ENCODE measurements at regions not wholly inside any gene's neighbourhood (a gene's known extent, or its start where the extent isn't known, plus 50 kb on each side); places are given as distances from the start of the nearest gene placed in this dataset.

DNA sequence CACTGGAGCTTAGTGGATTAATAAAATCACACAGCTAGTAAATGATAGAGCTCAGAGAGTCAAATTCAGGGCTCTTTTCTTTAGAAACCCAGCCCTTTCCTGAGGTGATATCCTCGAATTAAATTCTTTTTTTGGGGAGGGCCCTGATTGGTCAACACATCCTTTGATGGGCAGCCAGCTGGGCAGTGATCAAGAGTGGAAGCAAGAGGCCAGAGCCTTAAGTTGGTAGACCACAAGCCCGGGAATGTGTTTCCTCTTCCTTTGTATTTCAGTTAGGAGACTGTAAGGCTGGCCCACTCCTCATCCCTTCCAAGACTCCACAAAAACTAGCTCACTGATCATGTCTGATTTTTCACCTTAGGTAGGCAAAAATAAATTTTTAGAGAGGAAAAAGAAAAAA is 640.5 kb downstream of the DHX35 start:
- no peak for DNase-seq

DNA sequence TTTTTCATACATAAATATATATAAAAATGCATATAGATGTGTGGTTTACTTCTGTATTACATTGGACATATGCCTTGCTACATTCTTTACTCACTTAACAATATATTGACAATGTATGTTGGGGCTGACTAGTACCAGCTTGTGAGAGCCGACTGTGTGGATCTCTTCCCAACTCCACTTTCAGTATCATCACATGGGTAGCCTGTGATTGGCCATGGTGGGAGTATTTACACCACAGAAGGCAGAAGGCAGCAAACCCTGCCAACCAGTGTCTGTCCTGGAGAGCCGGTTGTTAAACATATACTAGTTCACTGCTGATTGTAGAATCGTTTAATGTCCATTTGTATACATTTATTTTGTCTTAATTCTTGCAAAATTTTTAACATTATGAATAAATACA is 638.7 kb downstream of the DHX35 start:
- no peak for DNase-seq

DNA sequence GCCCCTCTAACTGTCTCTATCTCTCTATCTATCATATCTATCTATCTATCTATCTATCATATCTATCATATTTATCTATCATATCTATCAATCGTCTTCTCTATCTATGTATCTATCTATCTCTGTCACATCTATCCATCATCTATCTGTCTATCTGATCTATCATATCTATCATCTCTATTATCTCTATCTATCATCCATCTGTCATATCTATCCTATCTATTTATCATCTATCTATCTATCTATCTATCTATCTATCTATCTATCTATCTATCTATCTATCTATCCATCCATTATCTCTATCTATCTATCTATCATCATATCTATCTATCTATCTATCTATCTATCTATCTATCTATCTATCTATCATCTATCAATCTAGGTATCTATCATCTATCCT is 638.0 kb downstream of the DHX35 start:
- DNase-seq = no peak

DNA sequence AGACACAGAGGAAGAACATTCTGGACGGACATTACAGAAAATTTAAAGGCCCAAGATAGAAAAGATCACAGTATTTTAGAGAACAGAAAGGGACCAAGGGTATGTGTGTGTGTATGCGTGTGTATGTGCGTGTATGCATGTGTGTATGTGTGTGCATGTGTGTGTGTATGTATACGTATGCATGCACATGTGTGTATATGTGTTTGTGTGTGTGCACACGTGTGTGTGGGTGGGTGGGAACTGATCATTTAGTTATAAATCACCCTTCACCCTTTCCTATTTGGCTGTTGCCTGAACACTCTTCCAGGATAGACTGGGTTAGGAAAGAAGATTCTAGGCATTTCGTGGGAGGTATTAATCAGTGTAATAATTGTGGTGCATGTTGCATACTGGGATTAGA is 634.4 kb downstream of the DHX35 start:
- no peak for DNase-seq

DNA sequence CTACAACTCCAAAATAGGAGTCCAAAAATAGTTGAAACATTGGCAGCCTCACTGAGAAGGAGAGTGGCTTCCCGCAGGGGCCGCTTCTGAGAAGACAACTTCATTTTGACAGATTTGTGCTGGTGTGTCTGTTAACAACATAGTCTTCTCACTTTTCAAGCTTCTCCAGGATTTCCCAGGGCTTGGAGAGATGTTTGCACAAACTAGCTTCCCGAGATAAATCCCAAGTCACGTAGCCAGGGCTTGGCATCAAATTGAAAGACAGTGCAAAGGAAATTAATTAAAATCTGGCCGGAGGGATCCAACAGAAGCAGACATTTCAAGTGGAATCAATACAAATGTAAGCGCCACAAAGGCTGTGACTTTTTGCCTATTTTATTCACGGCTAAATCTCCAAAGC is 630.2 kb downstream of the DHX35 start:
- no peak for DNase-seq

DNA sequence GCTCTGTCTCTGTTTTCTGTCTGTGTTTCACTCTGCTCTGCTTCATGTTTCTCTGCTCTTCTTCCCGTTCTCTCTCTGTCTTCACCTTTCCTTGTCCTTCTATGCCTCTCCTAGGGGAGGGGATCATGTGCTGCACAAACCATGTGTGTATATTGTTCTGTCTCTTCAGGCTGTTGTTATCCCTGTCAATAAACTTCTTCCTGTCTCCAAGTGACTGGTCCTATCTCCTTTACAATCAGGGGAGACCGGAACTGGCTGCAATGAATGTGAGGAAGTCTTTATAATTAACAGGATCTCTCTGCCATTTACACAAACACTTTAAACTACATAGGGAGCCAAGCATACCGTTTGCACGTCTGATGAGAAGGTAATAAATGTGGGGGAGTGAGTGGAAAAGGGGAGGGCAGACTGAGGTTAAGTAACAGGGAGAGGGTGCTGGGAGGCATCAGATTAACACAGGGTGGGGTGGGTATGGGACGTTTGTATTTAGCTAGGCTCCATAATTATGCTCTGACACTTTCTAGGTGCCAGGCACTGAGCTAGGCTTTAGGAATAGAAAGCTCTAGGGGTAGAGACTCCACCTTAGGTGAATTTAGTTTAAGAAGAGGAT is 626.1 kb downstream of the DHX35 start:
- no peak for DNase-seq

DNA sequence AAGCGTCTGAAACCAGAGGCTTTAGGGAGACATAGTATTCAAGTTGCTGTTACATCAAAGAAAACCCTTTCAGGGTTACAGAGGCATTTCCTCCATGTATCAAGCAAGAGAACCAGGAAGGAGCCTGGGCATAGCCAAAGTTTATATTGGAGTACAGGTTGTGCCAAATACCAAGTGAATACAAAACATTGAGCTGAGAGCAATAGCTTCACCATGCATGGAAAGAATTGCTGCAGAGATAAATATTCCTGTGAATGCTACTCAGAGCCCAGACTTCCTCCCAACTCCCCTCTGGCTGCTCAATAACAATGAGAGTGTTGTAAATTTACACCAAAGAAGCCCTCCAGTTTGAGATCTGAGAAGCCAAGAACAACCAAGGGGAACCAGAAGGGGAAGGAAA is 618.9 kb downstream of the DHX35 start:
- no peak for DNase-seq

DNA sequence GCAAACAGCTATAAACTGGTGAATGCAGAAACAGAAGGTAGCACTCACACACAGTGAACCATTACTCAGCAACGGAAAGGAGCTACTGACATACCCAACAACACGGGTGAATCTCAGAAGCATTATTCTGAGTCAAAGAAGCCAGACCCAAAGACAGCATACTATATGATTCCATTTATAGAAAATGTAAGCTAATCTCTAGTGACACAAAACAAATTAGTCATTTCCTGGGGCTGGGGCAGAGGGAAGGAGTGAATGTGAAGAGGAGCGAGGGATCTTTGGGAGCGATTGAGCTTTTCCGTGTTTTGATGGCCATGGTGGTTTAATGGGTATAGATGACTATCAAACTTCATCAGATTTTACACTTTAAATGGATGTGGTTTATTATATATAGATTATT is 614.6 kb downstream of the DHX35 start:
- DNase-seq = no peak

DNA sequence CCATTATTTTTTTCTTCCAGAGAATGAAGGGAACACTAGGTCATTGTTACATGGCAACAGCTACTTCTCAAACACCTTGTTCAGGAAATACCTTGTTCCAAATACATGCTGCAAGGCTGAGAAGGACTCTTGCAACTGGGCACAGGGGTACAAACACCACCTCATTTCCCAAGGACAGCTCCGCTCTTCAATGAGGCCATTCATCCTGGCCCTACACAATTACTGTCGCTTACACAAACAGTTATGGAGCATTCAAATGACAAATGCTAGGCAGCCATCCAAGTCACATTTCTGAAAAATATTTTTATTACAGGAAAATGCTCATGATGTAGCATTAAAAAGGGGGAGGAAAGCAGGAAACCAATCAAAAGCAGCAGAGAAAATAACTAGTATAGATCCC is 611.9 kb downstream of the DHX35 start:
- DNase-seq = no peak

DNA sequence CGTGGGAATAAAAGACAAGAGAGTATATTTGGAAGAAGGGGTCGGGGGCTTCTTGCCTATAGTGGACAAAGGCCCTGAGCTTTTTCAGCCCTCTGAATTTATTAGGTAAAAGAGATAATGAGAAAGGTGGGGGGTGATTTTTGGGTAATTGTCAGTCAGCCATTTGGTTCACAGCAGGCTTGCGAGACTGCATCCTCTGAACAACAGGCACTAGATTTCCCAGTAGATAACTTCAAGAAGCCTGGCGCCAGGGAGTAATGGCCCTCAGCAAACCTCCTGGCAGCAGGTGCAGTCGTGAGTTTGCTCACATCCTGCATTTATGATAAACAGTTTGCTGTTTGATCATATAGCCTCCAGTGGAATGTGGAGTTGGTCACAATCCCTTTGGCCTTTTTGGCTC is 609.0 kb downstream of the DHX35 start:
- no peak for DNase-seq

DNA sequence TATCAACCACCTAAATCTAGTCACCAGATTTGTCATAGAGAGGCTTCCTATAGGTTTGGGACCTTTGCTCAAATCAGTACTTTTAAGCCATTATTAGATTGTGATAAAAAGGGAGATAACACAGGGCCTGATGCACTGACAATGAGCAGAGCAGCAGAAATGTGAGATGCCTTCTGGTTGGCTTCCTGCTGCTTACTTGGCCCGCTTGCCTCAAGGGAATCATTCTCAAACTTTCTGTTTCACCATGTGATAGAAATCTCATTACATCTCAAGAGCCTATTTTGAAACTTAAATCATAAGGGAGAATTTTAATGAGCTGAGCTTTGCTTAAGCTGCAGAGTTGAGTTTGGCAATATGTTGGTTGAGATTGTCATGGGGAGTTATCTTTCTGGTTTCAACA is 606.0 kb downstream of the DHX35 start:
- DNase-seq = no peak

DNA sequence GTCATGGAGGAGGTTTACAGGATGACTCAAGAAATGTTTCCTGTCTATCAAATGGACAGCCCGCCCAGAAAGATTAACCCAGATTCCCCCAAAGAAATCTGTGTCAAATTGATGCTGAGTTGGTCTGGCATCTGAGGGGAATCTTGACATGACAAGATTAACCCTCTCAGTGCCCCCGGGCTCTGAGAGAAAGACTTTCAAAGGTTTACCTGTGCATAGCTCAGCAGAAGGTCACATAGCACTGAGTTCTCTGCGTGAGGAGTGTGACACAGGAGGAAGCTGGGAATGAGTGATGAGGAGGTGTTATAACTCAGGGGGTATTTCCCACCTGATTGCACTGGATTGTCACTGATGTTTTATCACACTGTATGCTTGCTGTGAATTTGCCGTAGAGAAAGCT is 601.2 kb downstream of the DHX35 start:
- DNase-seq = no peak

DNA sequence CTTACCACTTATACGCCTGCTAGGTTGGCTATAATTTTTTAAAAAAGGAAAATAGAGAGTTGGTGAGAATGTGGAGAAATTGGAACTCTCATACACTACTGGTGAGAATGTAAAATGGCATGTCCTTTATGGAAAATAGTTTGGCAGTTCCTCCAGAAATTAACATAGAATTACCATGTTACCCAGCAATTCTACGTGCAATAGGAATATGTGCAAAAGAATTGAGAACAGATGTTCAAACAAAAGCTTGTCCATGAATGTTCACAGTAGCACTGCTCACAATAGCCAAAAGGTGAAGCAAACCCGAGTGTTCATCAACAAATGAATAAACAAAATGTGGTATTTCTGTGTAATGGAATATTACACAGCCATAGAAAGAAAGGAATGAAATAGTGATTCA is 592.2 kb downstream of the DHX35 start:
- DNase-seq = no peak

DNA sequence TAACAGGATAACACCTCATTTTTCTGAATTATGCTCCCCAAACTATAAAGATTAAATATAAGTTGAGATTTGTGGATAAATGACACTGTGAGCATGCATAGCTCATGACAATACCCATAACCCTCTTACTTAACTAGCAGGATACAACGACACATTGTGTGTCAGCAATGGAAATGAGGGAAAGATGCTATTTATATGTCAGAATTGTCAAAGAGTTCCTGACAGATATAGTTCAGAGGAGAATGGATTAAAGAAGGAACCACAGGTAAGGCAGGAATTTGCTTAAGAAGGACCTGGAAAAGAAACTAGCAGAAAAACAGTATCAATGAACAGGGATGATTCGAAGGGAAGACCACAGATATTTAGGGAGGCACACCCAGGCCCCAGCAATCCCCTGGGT is 591.0 kb downstream of the DHX35 start:
- DNase-seq = no peak

DNA sequence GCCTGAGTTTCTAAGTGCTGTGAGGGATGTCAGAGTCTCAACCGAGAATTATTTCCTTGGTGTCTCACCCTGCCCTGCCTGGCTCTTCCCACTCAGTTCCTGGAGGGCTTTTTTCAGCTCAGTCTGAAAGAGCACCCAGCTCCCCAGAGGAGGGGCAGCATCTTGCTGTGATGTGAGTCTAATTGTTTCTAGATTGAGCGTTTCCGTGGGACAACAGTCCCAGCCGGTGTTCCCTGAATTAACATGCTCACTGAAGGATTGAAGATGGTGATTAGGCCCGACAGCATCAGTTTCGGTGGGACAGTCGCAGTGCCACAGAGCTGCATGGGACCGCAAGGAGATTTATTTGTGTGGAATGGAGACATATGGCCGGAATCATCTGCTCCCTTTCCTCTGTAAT is 587.6 kb downstream of the DHX35 start:
- DNase-seq = no peak

DNA sequence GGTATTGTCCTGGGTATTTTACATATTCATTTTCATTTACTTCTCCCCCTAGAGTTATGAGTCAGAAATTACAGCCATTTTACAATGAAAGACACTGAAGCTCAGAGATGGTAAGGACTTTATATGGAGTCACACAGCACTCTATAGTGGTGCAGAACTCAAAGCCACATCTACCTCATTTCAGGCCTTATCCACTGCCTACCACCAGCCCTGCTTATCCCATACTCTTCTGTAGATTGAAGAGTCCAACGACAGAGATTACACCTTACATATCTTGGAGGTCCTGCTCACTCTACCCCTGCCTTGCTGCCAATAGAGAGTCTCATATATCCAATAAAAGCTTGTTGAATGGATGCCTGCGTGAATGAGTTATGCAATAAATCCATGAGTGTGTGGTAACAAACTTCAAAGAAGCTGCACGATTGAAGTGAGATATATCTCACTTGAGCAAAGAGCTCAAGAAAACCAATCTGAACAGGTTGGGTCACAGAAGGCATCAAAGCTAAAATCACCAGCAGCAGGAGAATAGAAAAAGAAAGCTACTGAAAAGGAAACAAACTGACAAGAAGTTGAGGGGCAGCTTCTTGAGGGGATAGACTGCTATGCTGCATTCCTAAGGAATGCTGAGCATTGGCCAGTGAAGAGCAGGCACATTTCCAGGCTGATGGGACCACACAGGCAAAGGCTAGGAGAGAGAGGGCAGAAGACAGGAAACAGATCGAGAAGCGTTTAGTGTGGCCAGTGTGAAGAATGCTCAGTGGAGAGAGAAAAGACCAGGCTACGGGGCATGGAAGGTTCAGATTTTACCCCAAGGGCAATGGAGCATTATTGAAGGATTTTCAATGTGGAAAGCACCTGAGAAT is 585.6 kb downstream of the DHX35 start:
- peak in 1 of 2 experiments; percentile 18 for DNase-seq

DNA sequence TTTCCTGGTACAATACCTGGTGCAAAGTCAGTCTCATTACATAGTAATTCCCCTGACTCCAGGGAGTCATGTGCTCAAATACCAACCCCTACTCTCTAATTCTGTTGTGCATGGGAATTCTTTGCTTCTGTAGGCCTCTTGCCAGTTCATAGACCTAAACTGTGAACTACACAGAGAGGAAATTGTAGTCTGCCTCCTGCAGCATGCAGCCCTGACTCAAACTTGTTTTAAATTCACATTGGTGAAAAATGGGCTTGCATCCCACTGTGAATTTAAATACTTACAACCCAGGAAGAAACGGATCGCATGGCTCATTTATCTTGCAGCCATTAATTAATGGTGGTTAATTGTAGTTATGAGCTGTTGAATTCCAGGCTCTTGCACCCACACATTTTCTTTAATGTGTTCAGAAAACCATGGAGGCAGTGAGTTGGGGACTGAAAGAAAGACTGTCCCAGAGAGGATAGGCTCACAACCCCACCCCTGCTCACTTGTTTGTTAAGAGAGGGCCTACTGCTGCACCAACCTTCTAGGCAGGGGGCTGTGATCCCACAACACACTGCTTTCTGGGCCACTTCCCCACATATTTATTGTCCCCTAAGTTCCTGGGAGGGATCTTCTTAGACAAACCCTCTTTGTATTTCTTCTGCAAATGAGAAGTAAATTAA is 579.1 kb downstream of the DHX35 start:
- DNase-seq = no peak

DNA sequence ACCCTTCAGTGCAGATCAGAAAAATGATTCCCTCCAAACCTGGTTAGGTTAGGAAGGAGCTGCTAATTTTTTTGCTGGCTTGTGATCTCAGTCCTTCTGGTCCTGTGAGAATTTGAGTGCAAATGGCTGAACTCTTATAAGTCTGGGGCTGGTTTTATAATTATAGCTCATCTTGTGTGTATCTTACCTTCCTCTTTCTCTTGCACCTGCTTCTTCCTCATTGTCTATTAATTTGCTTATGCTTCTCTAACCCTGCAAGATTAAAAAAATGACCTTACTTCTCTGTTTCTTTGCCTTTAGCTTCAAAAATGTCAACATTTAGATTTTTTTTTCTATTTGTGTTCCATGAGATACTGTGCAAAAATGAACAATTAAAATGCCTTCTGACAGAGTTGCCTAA is 576.2 kb downstream of the DHX35 start:
- DNase-seq = no peak

DNA sequence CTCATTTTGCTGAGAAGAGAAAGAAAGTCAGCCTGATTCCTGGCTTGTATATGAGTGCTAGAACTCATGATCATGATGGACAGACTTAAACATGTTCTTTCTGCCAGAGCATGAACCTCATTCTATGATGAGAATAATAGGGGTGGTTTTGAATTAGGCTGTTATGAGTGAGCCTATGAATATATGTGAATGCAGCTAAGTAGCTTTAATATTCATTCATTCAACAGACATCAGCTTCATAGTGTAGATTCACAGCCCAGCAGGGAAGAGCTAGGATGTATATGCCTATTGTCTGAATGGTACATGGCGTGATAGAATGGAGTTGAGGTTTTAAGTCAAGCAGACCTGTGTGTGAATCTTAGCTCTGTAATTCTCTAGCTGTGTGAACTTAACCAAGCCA is 573.2 kb downstream of the DHX35 start:
- DNase-seq = no peak

DNA sequence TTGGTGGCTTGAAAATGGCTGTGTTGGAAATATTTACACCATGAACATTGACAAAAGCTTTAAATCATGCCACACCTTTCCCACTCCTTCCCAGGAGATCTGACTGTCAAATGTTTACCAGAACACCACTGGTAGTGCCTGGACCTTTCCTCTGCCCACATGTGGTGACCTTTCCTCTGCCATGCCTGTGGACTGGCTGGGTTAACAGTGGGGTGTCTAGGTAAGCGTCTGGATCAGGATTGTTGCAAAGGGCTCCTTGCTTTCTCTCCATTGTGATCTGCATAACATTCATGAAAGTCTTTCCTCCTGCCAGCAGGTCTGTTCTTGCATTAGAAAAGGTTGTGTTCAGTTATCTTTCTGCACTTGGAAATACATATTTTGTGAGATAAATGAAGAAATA is 572.7 kb downstream of the DHX35 start:
- DNase-seq = no peak

DNA sequence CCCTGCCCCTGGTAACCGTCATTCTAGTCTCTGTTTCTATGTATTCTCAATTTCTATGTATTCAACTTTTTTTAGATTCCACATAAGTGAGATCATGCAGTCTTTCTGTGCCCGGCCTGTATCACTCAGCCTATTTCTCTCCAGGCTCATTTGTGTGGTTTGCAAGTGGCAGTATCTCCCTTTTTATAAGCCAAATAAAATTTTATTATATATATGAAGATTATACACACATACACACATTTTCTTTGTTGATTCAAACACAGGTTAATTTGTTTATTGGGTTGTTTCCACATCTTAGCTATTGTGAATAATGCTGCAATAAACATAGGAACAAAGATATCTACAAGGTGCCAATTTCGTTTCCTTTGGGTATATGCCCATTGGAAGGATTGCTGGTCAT is 571.7 kb downstream of the DHX35 start:
- DNase-seq = no peak

DNA sequence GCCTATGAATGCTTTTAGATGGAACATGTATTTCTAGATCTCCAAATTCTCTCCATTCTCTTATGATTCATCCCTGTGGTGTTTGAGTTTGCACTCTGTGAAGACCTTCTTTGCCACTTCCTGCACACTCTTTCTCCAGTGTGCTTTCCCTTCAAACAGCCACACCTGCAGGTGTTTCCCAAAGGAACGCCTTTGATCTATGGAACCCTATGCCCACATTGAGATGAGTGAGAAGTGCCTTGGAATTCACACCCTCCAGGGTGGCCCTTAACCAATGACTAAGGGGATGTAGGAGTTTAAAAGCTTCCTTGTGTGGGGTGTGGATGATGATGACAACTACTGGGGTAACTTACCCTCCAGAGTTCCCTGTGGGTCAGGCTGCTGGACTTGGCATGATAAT is 570.1 kb downstream of the DHX35 start:
- DNase-seq = no peak

DNA sequence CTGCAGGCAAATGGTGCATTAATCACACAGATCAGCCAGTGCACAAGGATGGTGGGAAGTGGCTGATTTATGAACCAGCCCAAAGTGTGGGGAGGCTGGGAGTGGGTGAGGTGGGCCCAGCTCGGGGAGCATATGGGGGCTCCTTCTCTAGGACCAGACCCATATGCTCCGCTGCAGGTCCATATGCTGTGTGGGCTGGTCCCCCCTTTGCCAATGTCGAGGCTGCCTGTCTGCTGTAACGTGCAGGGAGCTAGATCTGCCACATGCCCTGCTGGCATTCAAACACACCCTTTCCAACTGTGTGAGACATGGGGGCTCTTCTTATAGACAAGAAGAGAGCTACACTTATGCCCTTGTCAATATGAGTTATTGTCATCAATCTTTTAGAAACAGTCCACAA is 566.3 kb downstream of the DHX35 start:
- no peak for DNase-seq

DNA sequence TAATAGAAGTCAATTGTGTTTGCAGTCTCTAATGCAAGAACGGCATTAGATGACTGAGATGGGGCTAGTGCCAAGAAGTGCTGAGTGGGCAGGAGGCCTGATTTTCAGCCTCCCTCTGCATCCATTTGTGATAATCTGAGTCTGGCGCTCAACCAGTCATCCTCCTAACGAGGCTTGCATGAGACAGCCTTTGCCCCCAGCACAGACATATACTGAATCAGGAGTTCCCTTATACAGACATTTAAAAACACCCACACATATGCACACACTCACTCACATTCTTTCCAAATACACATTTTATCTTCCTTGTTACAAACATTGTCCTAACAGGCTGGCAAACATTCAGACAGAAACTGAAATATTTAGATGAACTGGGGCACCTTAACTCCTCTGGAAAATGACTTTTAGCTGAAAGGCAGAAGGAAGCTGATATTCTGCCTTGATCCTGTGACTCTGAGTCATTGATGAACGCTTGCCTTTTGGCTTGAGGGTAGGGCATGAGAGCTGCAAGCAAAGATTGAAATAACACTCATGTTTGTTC is 562.3 kb downstream of the DHX35 start:
- DNase-seq = no peak

Measured in SW 1271 (cell line).